GM18870 (cell line): ENCODE measurements at regions not wholly inside any gene's neighbourhood (a gene's known extent, or its start where the extent isn't known, plus 50 kb on each side); places are given as distances from the start of the nearest gene placed in this dataset.

Source experiments
- ATAC-seq: cut with Tn5 transposase; IDR thresholded peaks from one replicate; pipeline ENCODE4 v1.9.1; 2021; ENCODE audit warnings: moderate library complexity; ENCODE audit not compliant: unreplicated experiment

- ATAC-seq, result no peak
These were observed 220.3 kb downstream of the SPATA31D1 start for GRCh38 chr9:82208741-82209450.

GRCh38 chr9:82209797-82210470 lies 221.4 kb downstream of the SPATA31D1 start:
- ATAC-seq, result peak; percentile 62

GRCh38 chr9:82212885-82213284 lies 224.3 kb downstream of the SPATA31D1 start:
- no peak for ATAC-seq

GRCh38 chr9:82216435-82216834 lies 227.9 kb downstream of the SPATA31D1 start:
- ATAC-seq, result no peak

- no peak for ATAC-seq
These were observed 234.9 kb downstream of the SPATA31D1 start for GRCh38 chr9:82223442-82223841.

- ATAC-seq, result no peak
These were observed 242.8 kb downstream of the SPATA31D1 start for GRCh38 chr9:82231411-82231810.

- ATAC-seq, result no peak
These were observed 245.8 kb downstream of the SPATA31D1 start for GRCh38 chr9:82234160-82234943.

GRCh38 chr9:82242285-82242963 lies 253.9 kb downstream of the SPATA31D1 start:
- ATAC-seq, result no peak

GRCh38 chr9:82247318-82247717 lies 258.7 kb downstream of the SPATA31D1 start:
- no peak for ATAC-seq

- ATAC-seq, result no peak
These were observed 263.5 kb downstream of the SPATA31D1 start for GRCh38 chr9:82252116-82252515.

- no peak for ATAC-seq
These were observed 266.2 kb downstream of the SPATA31D1 start for GRCh38 chr9:82254646-82255367.

- no peak for ATAC-seq
These were observed 267.1 kb downstream of the SPATA31D1 start for GRCh38 chr9:82255481-82256176.

GRCh38 chr9:82260691-82261090 lies 272.1 kb downstream of the SPATA31D1 start:
- no peak for ATAC-seq

- no peak for ATAC-seq
These were observed 275.0 kb downstream of the SPATA31D1 start for GRCh38 chr9:82263619-82264018.

GRCh38 chr9:82271106-82271561 lies 282.6 kb downstream of the SPATA31D1 start:
- no peak for ATAC-seq

- no peak for ATAC-seq
These were observed 284.5 kb downstream of the SPATA31D1 start for GRCh38 chr9:82273121-82273520.

- ATAC-seq, result no peak
These were observed 286.8 kb downstream of the SPATA31D1 start for GRCh38 chr9:82275258-82275927.

GRCh38 chr9:82281066-82281465 lies 292.5 kb downstream of the SPATA31D1 start:
- no peak for ATAC-seq

GRCh38 chr9:82284758-82285157 lies 296.2 kb downstream of the SPATA31D1 start:
- ATAC-seq, result no peak
